ENCODE measurements at regions not wholly inside any gene's neighbourhood (a gene's known extent, or its start where the extent isn't known, plus 50 kb on each side); places are given as distances from the start of the nearest gene placed in this dataset.

DNA sequence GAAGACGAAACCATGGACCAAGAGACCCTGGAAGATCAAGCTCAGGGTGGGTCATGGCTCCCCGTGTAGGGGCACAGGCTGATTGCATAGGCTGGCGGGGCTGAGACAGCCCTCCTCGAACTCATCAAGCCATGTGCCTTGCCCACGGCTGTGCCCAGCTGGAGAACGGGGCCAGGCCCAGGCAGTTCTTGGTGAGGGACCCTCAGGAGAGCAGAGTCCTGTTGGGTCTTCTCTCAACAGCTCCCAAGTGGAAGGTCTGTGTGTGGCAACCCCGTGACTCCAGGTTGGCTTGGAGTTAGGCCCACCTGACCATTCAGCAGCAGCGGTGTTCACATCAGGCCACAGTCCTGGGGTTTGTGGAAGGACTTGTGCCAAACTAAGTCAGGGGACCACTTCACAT is 276.5 kb downstream of the QKI start:
- Histone ChIP-seq H3K27ac (ENCODE audit: low read depth, low read length) (no peak overlapping the region), H3K9ac (ENCODE audit: low read length) (no peak overlapping the region), H3K9me3 (ENCODE audit: insufficient read depth, low read length) (no peaks in the 10 kb centered on the region), H2AFZ (ENCODE audit: low read depth, low read length, severe bottlenecking) (no peak overlapping the region), H3K79me2 (ENCODE audit: insufficient read depth, low read length) (no peaks in the 10 kb centered on the region), H3K27me3 (ENCODE audit: low read length) (no peaks in the 10 kb centered on the region), H3F3A (ENCODE audit: insufficient read depth) (no peaks in the 10 kb centered on the region), H3K4me2 (ENCODE audit: low read depth, low read length, poor library complexity, severe bottlenecking) (no peak overlapping the region), H3K4me3 (ENCODE audit: insufficient read depth, low read length, poor library complexity, severe bottlenecking) (no peak overlapping the region), H3K36me3 (ENCODE audit: low read length) (no peaks in the 10 kb centered on the region), H3K9me2 (replicated peaks; ENCODE audit: insufficient read depth, low read length) (no peaks in the 10 kb centered on the region), H4K20me1 (ENCODE audit: low read depth, low read length) (no peaks in the 10 kb centered on the region)
- TF ChIP-seq EZH2phosphoT487 (conservative IDR thresholded peaks at IDR 0.05; ENCODE audit: low read length), result no peak
- TF ChIP-seq, protein P1, sequence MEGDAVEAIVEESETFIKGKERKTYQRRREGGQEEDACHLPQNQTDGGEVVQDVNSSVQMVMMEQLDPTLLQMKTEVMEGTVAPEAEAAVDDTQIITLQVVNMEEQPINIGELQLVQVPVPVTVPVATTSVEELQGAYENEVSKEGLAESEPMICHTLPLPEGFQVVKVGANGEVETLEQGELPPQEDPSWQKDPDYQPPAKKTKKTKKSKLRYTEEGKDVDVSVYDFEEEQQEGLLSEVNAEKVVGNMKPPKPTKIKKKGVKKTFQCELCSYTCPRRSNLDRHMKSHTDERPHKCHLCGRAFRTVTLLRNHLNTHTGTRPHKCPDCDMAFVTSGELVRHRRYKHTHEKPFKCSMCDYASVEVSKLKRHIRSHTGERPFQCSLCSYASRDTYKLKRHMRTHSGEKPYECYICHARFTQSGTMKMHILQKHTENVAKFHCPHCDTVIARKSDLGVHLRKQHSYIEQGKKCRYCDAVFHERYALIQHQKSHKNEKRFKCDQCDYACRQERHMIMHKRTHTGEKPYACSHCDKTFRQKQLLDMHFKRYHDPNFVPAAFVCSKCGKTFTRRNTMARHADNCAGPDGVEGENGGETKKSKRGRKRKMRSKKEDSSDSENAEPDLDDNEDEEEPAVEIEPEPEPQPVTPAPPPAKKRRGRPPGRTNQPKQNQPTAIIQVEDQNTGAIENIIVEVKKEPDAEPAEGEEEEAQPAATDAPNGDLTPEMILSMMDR (IDR thresholded peaks at IDR 0.05; ENCODE audit: insufficient read depth, low read length, poor library complexity, severe bottlenecking), result no peak

DNA sequence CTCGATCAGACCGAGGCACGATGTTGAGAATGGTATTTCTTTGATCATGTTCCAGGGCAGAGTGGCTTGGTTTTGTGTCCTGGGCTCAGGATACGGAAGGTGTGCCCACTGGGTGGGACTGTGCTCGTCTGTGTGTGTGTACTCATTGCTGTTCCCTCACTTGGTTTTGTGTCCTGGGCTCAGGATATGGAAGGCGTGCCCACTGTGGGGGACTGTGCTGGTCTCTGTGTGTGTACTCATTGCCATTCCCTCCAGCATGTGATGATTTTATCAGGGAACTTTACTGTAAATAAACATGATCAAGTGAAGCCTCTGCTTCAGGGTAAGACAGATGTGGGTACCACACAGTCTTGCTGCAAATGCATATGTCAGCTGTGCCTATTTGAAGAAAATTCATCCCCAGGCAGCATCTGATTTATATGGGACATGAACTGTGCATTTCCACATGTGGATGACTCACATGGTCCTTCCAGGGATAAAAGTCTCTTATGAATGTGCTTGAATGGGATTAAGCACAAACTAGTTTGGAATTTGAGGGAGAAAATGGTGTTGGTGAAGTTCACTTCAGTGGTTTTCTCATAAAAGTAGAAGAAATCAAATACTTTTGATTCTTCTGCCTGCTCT is 274.3 kb downstream of the QKI start:
- no peaks in the 10 kb centered on the region for H3K9me2 ChIP-seq (replicated peaks; ENCODE audit: insufficient read depth, low read length)
- H3K4me2 ChIP-seq (ENCODE audit: low read depth, low read length, poor library complexity, severe bottlenecking), result no peak overlapping the region
- no peak for TF ChIP-seq EZH2phosphoT487 (conservative IDR thresholded peaks at IDR 0.05; ENCODE audit: low read length)
- TF ChIP-seq, protein P1 (IDR thresholded peaks at IDR 0.05; ENCODE audit: insufficient read depth, low read length, poor library complexity, severe bottlenecking), result no peak
- H3K36me3 ChIP-seq (ENCODE audit: low read length), result no peaks in the 10 kb centered on the region
- H3K79me2 ChIP-seq (ENCODE audit: insufficient read depth, low read length), result no peaks in the 10 kb centered on the region
- no peak overlapping the region for H3K27ac ChIP-seq (ENCODE audit: low read depth, low read length)
- H4K20me1 ChIP-seq (ENCODE audit: low read depth, low read length), result no peaks in the 10 kb centered on the region
- no peak overlapping the region for H3K9ac ChIP-seq (ENCODE audit: low read length)
- H3K9me3 ChIP-seq (ENCODE audit: insufficient read depth, low read length), result no peaks in the 10 kb centered on the region
- H3F3A ChIP-seq (ENCODE audit: insufficient read depth), result no peaks in the 10 kb centered on the region
- no peak overlapping the region for H2AFZ ChIP-seq (ENCODE audit: low read depth, low read length, severe bottlenecking)
- no peaks in the 10 kb centered on the region for H3K27me3 ChIP-seq (ENCODE audit: low read length)
- H3K4me3 ChIP-seq (ENCODE audit: insufficient read depth, low read length, poor library complexity, severe bottlenecking), result no peak overlapping the region

DNA sequence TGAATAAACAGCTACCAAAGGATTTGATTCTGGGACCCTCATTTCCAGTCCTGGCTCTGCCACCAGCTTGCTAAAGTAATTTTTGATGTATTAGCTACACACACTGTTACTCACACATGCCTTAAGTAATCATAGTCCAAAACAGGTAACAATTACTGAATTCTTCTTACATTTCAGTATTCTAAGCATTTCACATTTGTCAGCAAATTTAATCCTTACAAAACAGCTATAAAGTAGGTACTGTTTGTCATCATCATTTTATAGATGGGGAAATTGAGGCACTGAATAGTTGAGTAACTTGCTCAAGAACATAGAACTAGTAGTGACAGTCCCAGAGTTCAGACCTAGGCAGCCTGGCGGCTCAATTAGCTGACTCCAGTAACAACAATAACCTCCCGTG is 272.6 kb downstream of the QKI start:
- H3K79me2 ChIP-seq (ENCODE audit: insufficient read depth, low read length), result no peaks in the 10 kb centered on the region
- H3K9ac ChIP-seq (ENCODE audit: low read length), result no peak overlapping the region
- H3K4me3 ChIP-seq (ENCODE audit: insufficient read depth, low read length, poor library complexity, severe bottlenecking), result no peak overlapping the region
- no peaks in the 10 kb centered on the region for H3F3A ChIP-seq (ENCODE audit: insufficient read depth)
- no peaks in the 10 kb centered on the region for H3K9me3 ChIP-seq (ENCODE audit: insufficient read depth, low read length)
- H4K20me1 ChIP-seq (ENCODE audit: low read depth, low read length), result no peaks in the 10 kb centered on the region
- H3K4me2 ChIP-seq (ENCODE audit: low read depth, low read length, poor library complexity, severe bottlenecking), result no peak overlapping the region
- H3K36me3 ChIP-seq (ENCODE audit: low read length), result no peaks in the 10 kb centered on the region
- no peaks in the 10 kb centered on the region for H3K27me3 ChIP-seq (ENCODE audit: low read length)
- H3K27ac ChIP-seq (ENCODE audit: low read depth, low read length), result no peak overlapping the region
- no peaks in the 10 kb centered on the region for H3K9me2 ChIP-seq (replicated peaks; ENCODE audit: insufficient read depth, low read length)
- no peak overlapping the region for H2AFZ ChIP-seq (ENCODE audit: low read depth, low read length, severe bottlenecking)
- no peak for TF ChIP-seq EZH2phosphoT487 (conservative IDR thresholded peaks at IDR 0.05; ENCODE audit: low read length)
- TF ChIP-seq, protein P1 (IDR thresholded peaks at IDR 0.05; ENCODE audit: insufficient read depth, low read length, poor library complexity, severe bottlenecking), result no peak
